Keratinocyte (primary cell): ENCODE measurements at regions not wholly inside any gene's neighbourhood (a gene's known extent, or its start where the extent isn't known, plus 50 kb on each side); places are given as distances from the start of the nearest gene placed in this dataset.

Experiments used
- DNase-seq: peaks from one replicate; pipeline ENCODE4 v3.0.0-alpha.2; 2011; ENCODE audit warnings: low read depth, missing footprints, low spot score
- FAIRE-seq: peaks from 2 replicates; lab custom pipeline; 2011; peaks lifted over from hg19 to GRCh38; lab: Jason Lieb, UNC
- H2AFZ ChIP-seq: 2 replicates; pipeline ENCODE4 v1.6.0; 2012; ENCODE audit warnings: low read length, control low read depth, inconsistent platforms; ENCODE audit not compliant: control insufficient read depth
- H3K27ac ChIP-seq: 2 replicates; pipeline ENCODE4 v1.5.1; 2011; ENCODE audit warnings: low read length; ENCODE audit not compliant: control insufficient read depth, insufficient read depth
- H3K27me3 ChIP-seq: 3 replicates; pipeline ENCODE4 v1.6.0; 2011; ENCODE audit warnings: low read length; ENCODE audit not compliant: control insufficient read depth, insufficient read depth; ENCODE audit errors: extremely low read depth
- H3K36me3 ChIP-seq, 2 experiments: 2 replicates in 1 of 2; 3 replicates in 1 of 2; pipeline ENCODE4 v1.5.1; 2011; ENCODE audit warnings: low read length in 2 of 2, mild to moderate bottlenecking in 1 of 2; ENCODE audit not compliant: control insufficient read depth in 2 of 2, insufficient read depth in 2 of 2; ENCODE audit errors: extremely low read depth in 1 of 2
- H3K4me1 ChIP-seq: 3 replicates; pipeline ENCODE4 v1.5.1; 2011; ENCODE audit warnings: low read length; ENCODE audit not compliant: control insufficient read depth, insufficient read depth; ENCODE audit errors: extremely low read depth
- H3K4me2 ChIP-seq: 3 replicates; pipeline ENCODE4 v1.6.0; 2011; ENCODE audit warnings: low read depth, low read length; ENCODE audit not compliant: control insufficient read depth, insufficient read depth; ENCODE audit errors: extremely low read depth
- H3K4me3 ChIP-seq, 3 experiments: fragments of 200-600 bp in 1 of 3; sonication (generic) in 1 of 3; 2 replicates in 2 of 3; 3 replicates in 1 of 3; pipeline ENCODE4 v1.5.1; 2011 to 2016; ENCODE audit warnings: low read length in 3 of 3, mild to moderate bottlenecking in 3 of 3, control low read depth in 2 of 3, inconsistent platforms in 1 of 3, low read depth in 1 of 3, mixed read lengths in 1 of 3, mixed run types in 1 of 3, moderate library complexity in 1 of 3; ENCODE audit not compliant: control insufficient read depth in 2 of 3, insufficient read depth in 2 of 3; ENCODE audit errors: extremely low read depth in 1 of 3
- H3K79me2 ChIP-seq: 2 replicates; pipeline ENCODE4 v1.6.0; 2012; ENCODE audit warnings: low read length; ENCODE audit not compliant: control insufficient read depth, insufficient read depth
- H3K9ac ChIP-seq: 3 replicates; pipeline ENCODE4 v1.6.0; 2011; ENCODE audit warnings: low read length; ENCODE audit not compliant: control insufficient read depth, insufficient read depth; ENCODE audit errors: extremely low read depth
- H3K9me1 ChIP-seq: 3 replicates; pipeline ENCODE4 v1.6.0; 2011; ENCODE audit warnings: low read length; ENCODE audit not compliant: control insufficient read depth, insufficient read depth; ENCODE audit errors: extremely low read depth
- H3K9me3 ChIP-seq: 2 replicates; pipeline ENCODE4 v1.5.1; 2012; ENCODE audit warnings: low read depth, low read length; ENCODE audit not compliant: control insufficient read depth
- H4K20me1 ChIP-seq: 3 replicates; pipeline ENCODE4 v1.6.0; 2011; ENCODE audit warnings: low read length; ENCODE audit not compliant: control insufficient read depth, insufficient read depth; ENCODE audit errors: extremely low read depth
- CTCF ChIP-seq, 3 experiments: IDR thresholded peaks in 1 of 3; conservative IDR thresholded peaks in 1 of 3; optimal IDR thresholded peaks in 1 of 3; 2 replicates in 2 of 3; 3 replicates in 1 of 3; pipeline versions ENCODE3 to v1.5.1; 2011; ENCODE audit warnings: low read length in 3 of 3, mild to moderate bottlenecking in 3 of 3, moderate library complexity in 2 of 3, control low read depth in 1 of 3, inconsistent platforms in 1 of 3; ENCODE audit not compliant: insufficient read depth in 2 of 3; ENCODE audit errors: extremely low read depth in 1 of 3
- EZH2 ChIP-seq: IDR thresholded peaks from one replicate; pipeline ENCODE4 v1.6.1; 2012; ENCODE audit warnings: inconsistent platforms, mild to moderate bottlenecking, low read length, moderate library complexity
- dilution Hi-C: fragments of 300-500 bp; cut with MboI; formaldehyde crosslinking; loops from one replicate; pipeline ENCODE4 v1.7.0; 2020; ENCODE audit warnings: low sequenced_read_pairs; ENCODE audit not compliant: extremely low pct_ligation_motif_present

GRCh38 chr18:51666763-51667191, 469.3 kb upstream of the MEX3C start:
- Histone ChIP-seq H3K36me3 (no peaks in the 10 kb centered on the region), H3K27ac (no peak overlapping the region), H3K27me3 (peaks cover 3% of the 10 kb centered on the region), H3K4me3 (no peak overlapping the region), H3K9ac (no peak overlapping the region), H3K4me2 (no peak overlapping the region), H4K20me1 (no peaks in the 10 kb centered on the region), H3K4me1 (no peaks in the 10 kb centered on the region), H3K9me3 (no peaks in the 10 kb centered on the region), H3K9me1 (no peaks in the 10 kb centered on the region), H3K79me2 (no peaks in the 10 kb centered on the region), H2AFZ (no peak overlapping the region)
- FAIRE-seq (no peak), DNase-seq (no peak)
- dilution Hi-C loops, result no loop called here
- TF ChIP-seq EZH2, result no peak
- no peak for TF ChIP-seq CTCF (optimal IDR thresholded peaks at IDR 0.05 in 1 of 3, IDR thresholded peaks at IDR 0.05 in 1 of 3, conservative IDR thresholded peaks at IDR 0.05 in 1 of 3; ENCODE audit: extremely low read depth in 1 of 3, insufficient read depth in 2 of 3, low read length in 3 of 3)

GRCh38 chr18:51668101-51668500, 470.6 kb upstream of the MEX3C start:
- Histone ChIP-seq H2AFZ (no peak overlapping the region), H4K20me1 (no peaks in the 10 kb centered on the region), H3K36me3 (no peaks in the 10 kb centered on the region), H3K4me2 (peak overlapping the region; percentile 43), H3K9me3 (no peaks in the 10 kb centered on the region), H3K9ac (no peak overlapping the region), H3K27me3 (peaks cover 3% of the 10 kb centered on the region), H3K4me1 (no peaks in the 10 kb centered on the region), H3K4me3 (no peak overlapping the region), H3K9me1 (no peaks in the 10 kb centered on the region), H3K27ac (no peak overlapping the region), H3K79me2 (no peaks in the 10 kb centered on the region)
- TF ChIP-seq EZH2 (no peak), CTCF (optimal IDR thresholded peaks at IDR 0.05 in 1 of 3, IDR thresholded peaks at IDR 0.05 in 1 of 3, conservative IDR thresholded peaks at IDR 0.05 in 1 of 3; ENCODE audit: extremely low read depth in 1 of 3, insufficient read depth in 2 of 3, low read length in 3 of 3) (peak; percentile 65 to 81 (median 79))
- dilution Hi-C loops, result no loop called here
- peak; percentile 57 for FAIRE-seq
- DNase-seq, result peak; percentile 13
